Bronchial epithelial cell (primary cell): ENCODE measurements at regions not wholly inside any gene's neighbourhood (a gene's known extent, or its start where the extent isn't known, plus 50 kb on each side); places are given as distances from the start of the nearest gene placed in this dataset.

Experiments used
- DNase-seq: peaks from one replicate; pipeline ENCODE4 v3.0.0-alpha.2; 2010; ENCODE audit warnings: low read depth
- FAIRE-seq: peaks from 2 replicates; lab custom pipeline; 2011; peaks lifted over from hg19 to GRCh38; lab: Jason Lieb, UNC
- H3K27me3 ChIP-seq: 2 replicates; pipeline ENCODE4 v1.5.1; 2011; ENCODE audit warnings: low read length; ENCODE audit not compliant: control insufficient read depth, insufficient read depth
- H3K36me3 ChIP-seq: 2 replicates; pipeline ENCODE4 v1.5.1; 2011; ENCODE audit warnings: low read length; ENCODE audit not compliant: control insufficient read depth, insufficient read depth
- H3K4me3 ChIP-seq: 2 replicates; pipeline ENCODE4 v1.5.1; 2011; ENCODE audit warnings: mild to moderate bottlenecking, low read depth, low read length, control low read depth
- TF ChIP-seq, protein P1 (sequence below): IDR thresholded peaks from 2 replicates; pipeline ENCODE4 v1.5.1; 2011; ENCODE audit warnings: mild to moderate bottlenecking, moderate library complexity, low read length, control low read depth, inconsistent platforms; ENCODE audit not compliant: insufficient read depth, severe bottlenecking

DNA sequence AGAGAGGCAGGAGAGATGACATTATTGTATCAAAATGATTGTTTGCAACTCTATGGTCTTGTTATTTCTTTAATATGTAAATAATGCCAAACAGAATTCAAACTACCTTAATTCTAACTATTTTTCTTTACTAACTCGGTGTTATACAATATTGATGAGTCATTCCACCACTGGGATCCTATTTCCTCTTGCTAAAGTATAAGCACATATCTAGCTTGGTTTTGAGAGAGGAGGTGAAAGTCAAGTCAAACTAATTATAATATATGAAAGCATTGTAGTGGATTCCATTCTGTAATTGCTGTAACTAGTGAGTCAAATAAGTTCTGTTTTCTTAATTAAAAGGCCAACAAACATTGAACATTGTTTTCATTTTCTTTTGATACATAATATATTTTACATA, 837.6 kb downstream of the PDHA2 start:
- FAIRE-seq (no peak), DNase-seq (peak; percentile 29)
- TF ChIP-seq, protein P1, sequence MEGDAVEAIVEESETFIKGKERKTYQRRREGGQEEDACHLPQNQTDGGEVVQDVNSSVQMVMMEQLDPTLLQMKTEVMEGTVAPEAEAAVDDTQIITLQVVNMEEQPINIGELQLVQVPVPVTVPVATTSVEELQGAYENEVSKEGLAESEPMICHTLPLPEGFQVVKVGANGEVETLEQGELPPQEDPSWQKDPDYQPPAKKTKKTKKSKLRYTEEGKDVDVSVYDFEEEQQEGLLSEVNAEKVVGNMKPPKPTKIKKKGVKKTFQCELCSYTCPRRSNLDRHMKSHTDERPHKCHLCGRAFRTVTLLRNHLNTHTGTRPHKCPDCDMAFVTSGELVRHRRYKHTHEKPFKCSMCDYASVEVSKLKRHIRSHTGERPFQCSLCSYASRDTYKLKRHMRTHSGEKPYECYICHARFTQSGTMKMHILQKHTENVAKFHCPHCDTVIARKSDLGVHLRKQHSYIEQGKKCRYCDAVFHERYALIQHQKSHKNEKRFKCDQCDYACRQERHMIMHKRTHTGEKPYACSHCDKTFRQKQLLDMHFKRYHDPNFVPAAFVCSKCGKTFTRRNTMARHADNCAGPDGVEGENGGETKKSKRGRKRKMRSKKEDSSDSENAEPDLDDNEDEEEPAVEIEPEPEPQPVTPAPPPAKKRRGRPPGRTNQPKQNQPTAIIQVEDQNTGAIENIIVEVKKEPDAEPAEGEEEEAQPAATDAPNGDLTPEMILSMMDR = no peak
- Histone ChIP-seq H3K27me3 (no peaks in the 10 kb centered on the region), H3K36me3 (no peaks in the 10 kb centered on the region), H3K4me3 (no peak overlapping the region)

DNA sequence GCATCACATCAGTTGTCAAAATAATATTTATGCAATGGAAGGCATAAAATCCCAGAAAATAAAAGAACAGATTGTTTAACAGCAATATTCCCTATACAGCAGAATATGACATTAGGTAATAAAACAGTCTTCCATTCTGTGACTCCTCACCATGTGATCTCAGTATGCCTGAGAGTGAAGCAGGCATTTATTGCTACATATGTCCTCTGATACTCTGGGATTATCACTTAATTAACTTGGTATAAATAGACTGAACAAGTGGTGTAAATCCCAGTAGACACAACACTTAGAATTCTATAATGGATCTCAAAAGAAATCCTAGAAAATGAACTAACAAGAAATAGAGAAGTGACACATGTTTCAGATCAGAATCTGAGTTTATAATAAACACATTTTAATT, 841.3 kb downstream of the PDHA2 start:
- no peak for FAIRE-seq
- no peak overlapping the region for H3K4me3 ChIP-seq
- H3K36me3 ChIP-seq = no peaks in the 10 kb centered on the region
- TF ChIP-seq, protein P1 = no peak
- H3K27me3 ChIP-seq = no peaks in the 10 kb centered on the region
- no peak for DNase-seq

DNA sequence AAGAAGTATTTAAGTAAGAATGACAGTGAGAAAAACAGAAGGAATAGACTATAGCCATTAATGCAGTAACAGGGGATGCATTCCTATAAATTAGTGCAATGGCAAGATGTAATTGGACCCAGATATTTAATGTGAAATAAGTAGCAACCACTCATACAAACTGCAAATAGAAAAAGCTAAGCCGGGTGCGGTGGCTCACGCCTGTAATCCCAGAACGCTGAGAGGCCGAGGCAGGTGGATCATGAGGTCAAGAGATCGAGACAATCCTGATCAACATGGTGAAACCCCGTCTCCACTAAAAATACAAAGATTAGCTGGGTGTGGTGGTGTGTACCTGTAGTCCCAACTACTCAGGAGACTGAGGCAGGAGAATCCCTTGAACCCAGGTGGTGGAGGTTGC, 845.8 kb downstream of the PDHA2 start:
- Histone ChIP-seq H3K4me3 (no peak overlapping the region), H3K27me3 (no peaks in the 10 kb centered on the region), H3K36me3 (no peaks in the 10 kb centered on the region)
- DNase-seq (no peak), FAIRE-seq (no peak)
- TF ChIP-seq, protein P1 = no peak

DNA sequence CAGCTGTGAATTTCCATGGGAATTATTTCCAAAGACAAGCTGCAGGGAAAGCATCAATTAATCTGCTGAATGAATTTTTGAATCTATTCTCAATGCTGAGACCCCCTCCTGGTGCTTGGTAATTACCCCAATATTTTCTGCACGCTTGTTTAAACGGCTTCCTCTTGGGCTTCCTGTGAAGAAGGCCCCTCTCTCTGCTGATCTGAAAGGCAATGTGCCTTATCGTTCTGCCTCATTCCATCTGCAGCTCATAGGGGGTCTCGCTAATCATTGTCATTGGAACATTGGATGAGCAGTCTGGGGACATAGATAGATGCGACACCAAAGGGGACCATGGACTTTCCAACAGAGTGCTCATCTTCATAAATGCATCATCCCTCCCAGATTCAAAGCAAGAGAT, 851.6 kb downstream of the PDHA2 start:
- TF ChIP-seq, protein P1 = no peak
- FAIRE-seq = no peak
- Histone ChIP-seq H3K4me3 (no peak overlapping the region), H3K36me3 (no peaks in the 10 kb centered on the region), H3K27me3 (no peaks in the 10 kb centered on the region)
- DNase-seq = no peak

DNA sequence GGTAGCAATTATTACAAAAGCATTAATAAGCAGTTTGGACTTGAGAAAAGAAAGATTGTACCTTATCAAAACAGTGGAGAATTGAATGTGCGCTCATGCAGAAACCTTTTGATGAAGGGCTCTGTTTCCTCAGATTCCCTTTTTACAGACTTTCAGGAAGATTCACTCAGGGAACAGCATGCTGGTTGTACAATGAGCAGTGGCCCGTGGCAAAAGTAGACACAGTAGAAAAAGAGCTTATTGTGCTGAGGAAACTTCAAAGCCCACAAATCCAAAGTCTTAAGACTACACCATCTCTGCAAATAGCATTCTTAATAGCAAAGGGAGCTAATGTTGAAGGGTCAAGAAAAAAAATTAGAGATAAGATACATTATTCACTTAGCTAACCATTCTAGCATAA, 858.9 kb downstream of the PDHA2 start:
- H3K27me3 ChIP-seq = no peaks in the 10 kb centered on the region
- no peaks in the 10 kb centered on the region for H3K36me3 ChIP-seq
- no peak for FAIRE-seq
- no peak for DNase-seq
- TF ChIP-seq, protein P1 = no peak
- no peak overlapping the region for H3K4me3 ChIP-seq

DNA sequence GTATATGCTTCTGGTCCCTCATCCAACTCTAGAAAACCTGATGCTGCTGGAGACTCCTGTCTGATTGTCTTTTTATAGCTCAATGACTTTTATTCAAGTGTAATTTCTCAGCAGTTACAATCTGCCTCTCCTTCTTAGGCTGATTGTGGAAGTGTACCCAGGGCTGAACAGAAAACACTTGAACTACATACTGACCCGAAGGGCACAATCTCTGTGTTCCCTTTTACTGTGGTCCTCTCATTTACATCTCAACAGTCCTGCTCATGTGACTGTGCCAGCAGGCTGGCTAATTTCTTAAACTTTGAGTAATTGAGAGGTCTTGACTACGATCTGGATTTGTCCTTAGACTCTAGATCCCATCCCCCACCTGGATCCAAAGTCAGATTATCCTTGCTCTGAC, 863.4 kb downstream of the PDHA2 start:
- Histone ChIP-seq H3K4me3 (no peak overlapping the region), H3K27me3 (no peaks in the 10 kb centered on the region), H3K36me3 (no peaks in the 10 kb centered on the region)
- FAIRE-seq (no peak), DNase-seq (no peak)
- TF ChIP-seq, protein P1 = no peak
